ENCODE measurements at regions not wholly inside any gene's neighbourhood (a gene's known extent, or its start where the extent isn't known, plus 50 kb on each side); places are given as distances from the start of the nearest gene placed in this dataset.

DNA sequence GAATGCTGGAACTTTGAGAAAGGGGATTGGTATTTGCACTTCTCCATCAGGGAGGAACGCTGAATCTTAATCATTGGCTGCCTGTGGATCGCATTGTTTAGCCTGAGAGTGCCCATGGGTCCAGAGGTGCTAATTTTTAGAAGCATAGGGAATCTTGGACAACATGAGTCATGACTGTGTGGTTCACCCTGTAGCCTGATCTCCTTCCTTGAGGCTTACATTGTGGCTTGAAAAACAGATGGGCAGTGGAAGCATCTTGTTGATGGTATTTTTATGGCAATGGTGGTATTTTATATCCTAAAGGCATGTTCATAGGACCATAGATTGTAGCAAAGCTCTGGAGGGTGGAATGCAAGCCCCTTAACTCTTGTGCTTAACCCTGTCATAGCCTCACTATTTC lies 99.2 kb upstream of the DBX1 start:
- Histone ChIP-seq H3K36me3 (no peaks in the 10 kb centered on the region), H3K4me3 (no peak overlapping the region), H3K9me3 (no peaks in the 10 kb centered on the region), H3K27me3 (no peaks in the 10 kb centered on the region), H3K27ac (no peak overlapping the region), H3K4me1 (no peaks in the 10 kb centered on the region)
- DNase-seq, result no peak
- ATAC-seq, result no peak
- TF ChIP-seq, protein P1, sequence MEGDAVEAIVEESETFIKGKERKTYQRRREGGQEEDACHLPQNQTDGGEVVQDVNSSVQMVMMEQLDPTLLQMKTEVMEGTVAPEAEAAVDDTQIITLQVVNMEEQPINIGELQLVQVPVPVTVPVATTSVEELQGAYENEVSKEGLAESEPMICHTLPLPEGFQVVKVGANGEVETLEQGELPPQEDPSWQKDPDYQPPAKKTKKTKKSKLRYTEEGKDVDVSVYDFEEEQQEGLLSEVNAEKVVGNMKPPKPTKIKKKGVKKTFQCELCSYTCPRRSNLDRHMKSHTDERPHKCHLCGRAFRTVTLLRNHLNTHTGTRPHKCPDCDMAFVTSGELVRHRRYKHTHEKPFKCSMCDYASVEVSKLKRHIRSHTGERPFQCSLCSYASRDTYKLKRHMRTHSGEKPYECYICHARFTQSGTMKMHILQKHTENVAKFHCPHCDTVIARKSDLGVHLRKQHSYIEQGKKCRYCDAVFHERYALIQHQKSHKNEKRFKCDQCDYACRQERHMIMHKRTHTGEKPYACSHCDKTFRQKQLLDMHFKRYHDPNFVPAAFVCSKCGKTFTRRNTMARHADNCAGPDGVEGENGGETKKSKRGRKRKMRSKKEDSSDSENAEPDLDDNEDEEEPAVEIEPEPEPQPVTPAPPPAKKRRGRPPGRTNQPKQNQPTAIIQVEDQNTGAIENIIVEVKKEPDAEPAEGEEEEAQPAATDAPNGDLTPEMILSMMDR (IDR thresholded peaks at IDR 0.05), result no peak
- intact Hi-C loops (cut with DNase I), result no loop called here

DNA sequence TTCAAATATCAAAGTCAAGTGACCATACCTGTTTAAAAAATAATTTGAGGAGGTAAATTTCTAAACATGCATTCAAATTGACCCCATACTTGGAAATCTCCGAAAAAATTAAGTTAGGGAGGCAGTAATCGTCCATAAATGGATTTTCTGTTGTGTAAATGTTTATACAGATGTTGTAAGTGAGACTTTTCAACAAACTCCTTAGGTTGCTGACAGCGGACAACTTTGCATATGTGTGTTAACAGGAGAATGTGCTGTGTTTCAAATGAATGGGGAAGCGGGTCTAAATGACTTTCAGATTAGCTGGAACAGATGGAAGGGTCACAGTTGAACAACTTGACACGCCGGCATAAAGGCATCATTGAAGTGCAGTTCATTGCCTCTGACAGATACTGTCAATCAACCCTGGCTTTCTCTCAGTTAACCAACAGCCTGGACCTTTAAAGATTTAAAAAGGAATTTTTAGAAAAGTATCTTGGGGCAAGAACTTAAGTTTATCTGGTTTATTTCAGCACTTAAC lies 98.2 kb upstream of the DBX1 start:
- DNase-seq (no peak), ATAC-seq (no peak)
- Histone ChIP-seq H3K4me1 (no peaks in the 10 kb centered on the region), H3K9me3 (no peaks in the 10 kb centered on the region), H3K27me3 (no peaks in the 10 kb centered on the region), H3K4me3 (no peak overlapping the region), H3K27ac (no peak overlapping the region), H3K36me3 (no peaks in the 10 kb centered on the region)
- TF ChIP-seq, protein P1 (IDR thresholded peaks at IDR 0.05), result no peak
- intact Hi-C loops (cut with DNase I), result no loop called here

DNA sequence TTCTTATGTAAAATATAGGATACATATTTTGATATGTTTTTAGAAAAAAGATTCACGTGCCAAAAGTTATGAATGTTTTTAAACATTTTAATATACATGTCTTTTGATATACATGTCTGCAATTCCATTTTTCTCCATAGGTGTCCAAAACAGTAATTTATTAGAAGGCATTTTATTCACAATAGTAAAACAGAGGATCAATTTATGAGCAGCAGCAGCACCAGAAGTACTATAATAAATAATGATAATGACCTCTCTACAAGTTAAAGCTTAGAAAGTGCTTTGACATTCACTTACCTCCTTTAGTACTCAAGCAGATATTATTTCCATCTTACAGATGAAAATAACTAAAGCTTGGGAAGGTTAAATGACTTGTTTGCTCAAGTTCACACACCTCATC lies 96.7 kb upstream of the DBX1 start:
- DNase-seq, result no peak
- no peaks in the 10 kb centered on the region for H3K4me1 ChIP-seq
- TF ChIP-seq, protein P1 (IDR thresholded peaks at IDR 0.05), result no peak
- H3K4me3 ChIP-seq, result no peak overlapping the region
- ATAC-seq, result no peak
- peaks cover 5% of the 10 kb centered on the region for H3K27me3 ChIP-seq
- H3K36me3 ChIP-seq, result no peaks in the 10 kb centered on the region
- H3K27ac ChIP-seq, result no peak overlapping the region
- H3K9me3 ChIP-seq, result no peaks in the 10 kb centered on the region
- intact Hi-C loops (cut with DNase I), result no loop called here

DNA sequence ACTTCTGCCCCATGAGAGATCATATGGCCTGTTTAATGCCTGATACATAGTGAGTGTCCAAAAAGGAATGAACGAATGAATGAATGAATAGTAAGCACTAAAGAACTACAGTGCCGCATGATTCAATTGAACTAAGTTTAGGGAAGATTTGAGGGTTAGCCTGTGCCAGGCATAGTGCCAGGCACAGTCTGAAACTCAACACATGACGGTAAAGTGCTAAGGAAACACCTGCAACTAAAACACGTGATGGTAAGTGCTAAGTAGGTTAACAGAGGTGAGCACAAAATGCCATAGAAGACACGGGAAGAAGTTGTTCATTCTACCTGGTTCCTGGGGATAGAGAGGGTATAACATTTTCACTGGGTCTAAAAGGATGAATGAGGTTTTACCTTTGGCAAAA lies 93.5 kb upstream of the DBX1 start:
- ATAC-seq, result no peak
- TF ChIP-seq, protein P1 (IDR thresholded peaks at IDR 0.05), result no peak

DNA sequence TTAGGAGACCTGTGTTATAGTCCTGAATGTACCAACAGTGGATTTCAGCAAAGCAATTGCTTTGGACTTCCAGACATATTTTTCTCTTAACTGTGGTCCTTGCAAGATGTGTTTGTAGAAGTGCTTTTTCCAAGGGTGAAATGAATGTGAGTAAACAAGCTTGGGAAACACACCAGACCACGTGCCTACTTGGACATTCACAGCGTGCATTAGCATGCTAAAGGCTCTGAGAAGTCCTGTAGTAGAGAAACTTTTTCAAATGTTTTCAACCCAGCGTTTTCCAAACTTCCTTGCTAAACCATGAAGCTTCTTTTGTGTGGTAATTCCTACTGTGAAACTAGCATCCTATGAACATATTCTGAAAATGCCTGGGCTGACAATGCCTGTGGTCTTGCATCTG lies 91.2 kb upstream of the DBX1 start:
- TF ChIP-seq, protein P1 (IDR thresholded peaks at IDR 0.05), result no peak

More for the DNA sequence above, 93.5 kb upstream of the DBX1 start:
- Histone ChIP-seq H3K4me3 (no peak overlapping the region), H3K4me1 (no peaks in the 10 kb centered on the region), H3K27ac (no peak overlapping the region), H3K9me3 (no peaks in the 10 kb centered on the region), H3K36me3 (no peaks in the 10 kb centered on the region), H3K27me3 (peaks cover 10% of the 10 kb centered on the region)
- no peak for DNase-seq
- intact Hi-C loops (cut with DNase I), result no loop called here

DNA sequence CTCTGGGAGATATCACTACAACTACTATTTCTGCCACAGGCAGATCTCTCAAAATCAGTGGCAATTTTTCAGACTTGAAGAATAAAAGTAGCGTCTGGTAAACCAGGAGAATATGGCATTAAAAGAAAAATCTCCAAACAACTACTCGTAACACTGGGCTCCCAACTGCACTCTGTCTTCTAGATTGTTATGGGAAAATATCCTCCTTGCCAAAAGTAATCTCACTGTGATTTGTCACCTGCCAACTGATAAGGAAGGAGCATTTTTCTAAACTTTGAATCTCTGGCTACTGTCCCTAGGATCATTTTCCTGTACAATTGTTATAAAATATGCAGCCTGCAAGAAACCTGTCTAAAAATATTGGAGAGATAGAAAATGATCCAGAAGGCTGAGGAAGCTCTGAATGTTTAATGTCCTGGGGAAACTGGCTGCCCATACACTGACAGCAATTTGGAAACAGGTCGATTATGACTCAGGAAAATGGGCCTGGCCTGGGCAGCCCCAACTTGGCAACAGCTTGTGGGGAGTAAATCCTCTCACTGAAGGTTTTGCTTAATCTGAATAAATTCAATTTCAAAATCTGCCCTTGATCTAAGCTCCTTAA lies 90.5 kb upstream of the DBX1 start:
- Histone ChIP-seq H3K27me3 (peaks cover 16% of the 10 kb centered on the region), H3K4me3 (no peak overlapping the region), H3K27ac (no peak overlapping the region), H3K9me3 (no peaks in the 10 kb centered on the region), H3K36me3 (no peaks in the 10 kb centered on the region), H3K4me1 (no peaks in the 10 kb centered on the region)
- TF ChIP-seq, protein P1 (IDR thresholded peaks at IDR 0.05), result no peak
- DNase-seq (no peak), ATAC-seq (no peak)
- intact Hi-C loops (cut with DNase I), result no loop called here

More for the DNA sequence above, 91.2 kb upstream of the DBX1 start:
- Histone ChIP-seq H3K27me3 (peaks cover 16% of the 10 kb centered on the region), H3K4me3 (no peak overlapping the region), H3K9me3 (no peaks in the 10 kb centered on the region), H3K36me3 (no peaks in the 10 kb centered on the region), H3K4me1 (no peaks in the 10 kb centered on the region), H3K27ac (no peak overlapping the region)
- DNase-seq, result no peak
- intact Hi-C loops (cut with DNase I), result no loop called here
- ATAC-seq, result no peak

All from upper lobe of right lung (tissue), 1 donor.